T1000 (cell line): ENCODE measurements at regions not wholly inside any gene's neighbourhood (a gene's known extent, or its start where the extent isn't known, plus 50 kb on each side); places are given as distances from the start of the nearest gene placed in this dataset.
"Not testable (repeated sequence)": the region's sequence is repeated elsewhere in the genome, so short reads cannot be mapped to it uniquely, and the experiment has no call there.

ENCODE experiments used
- DNase-seq: peaks from one replicate; lab custom pipeline; 2025; ENCODE audit warnings: mixed read lengths; lab: John Stamatoyannopoulos, UW

DNA sequence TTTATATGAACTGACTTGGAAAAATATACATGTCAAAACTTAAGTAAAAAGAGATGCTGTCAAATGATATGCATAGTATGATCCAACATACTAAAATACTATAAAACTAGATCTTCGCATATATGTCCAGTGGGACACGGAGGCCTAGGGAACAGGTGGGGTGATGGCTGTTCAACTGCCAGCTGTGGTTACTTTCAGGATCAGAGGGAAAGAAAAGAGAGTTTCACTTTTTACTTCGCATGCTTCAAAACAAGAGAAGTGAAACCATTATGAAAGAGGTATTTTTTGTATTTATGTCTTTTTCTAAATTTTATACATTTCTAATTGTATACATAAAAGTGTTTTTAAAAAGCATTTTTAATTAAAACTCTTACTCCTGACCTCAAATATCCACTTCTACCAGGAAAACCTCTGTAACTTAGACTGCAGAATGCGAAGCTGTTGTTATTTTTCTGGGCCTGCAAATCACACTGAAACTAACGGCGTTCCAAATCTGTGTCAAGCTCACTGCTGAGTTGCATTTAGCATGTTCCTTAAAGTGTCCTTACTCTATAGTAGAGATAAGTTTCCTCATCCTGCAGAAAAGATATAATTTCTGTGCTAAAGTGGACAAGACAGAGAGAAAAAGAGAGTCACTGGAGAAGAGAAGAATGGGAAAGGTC is 97.8 kb upstream of the SLC35G4 start:
- DNase-seq, result no peak

DNA sequence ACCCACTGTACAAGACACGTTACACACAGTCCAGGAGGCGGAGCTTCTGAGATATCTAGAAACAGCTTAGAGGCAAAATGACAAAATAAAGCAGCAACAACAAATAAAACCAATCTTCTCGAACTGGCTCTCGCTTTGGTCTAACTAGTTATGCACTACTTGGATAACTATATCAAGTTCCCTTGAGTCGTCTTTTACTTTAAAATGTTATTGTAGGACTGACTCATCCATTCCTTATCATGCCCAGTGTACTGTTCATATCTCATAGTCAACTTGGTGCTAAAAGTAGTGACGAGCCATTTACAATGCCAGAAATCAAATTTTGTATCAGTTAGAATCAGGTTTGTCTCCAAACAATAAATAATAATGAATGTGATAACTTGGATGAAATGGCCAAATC is 102.5 kb upstream of the SLC35G4 start:
- DNase-seq, result no peak

DNA sequence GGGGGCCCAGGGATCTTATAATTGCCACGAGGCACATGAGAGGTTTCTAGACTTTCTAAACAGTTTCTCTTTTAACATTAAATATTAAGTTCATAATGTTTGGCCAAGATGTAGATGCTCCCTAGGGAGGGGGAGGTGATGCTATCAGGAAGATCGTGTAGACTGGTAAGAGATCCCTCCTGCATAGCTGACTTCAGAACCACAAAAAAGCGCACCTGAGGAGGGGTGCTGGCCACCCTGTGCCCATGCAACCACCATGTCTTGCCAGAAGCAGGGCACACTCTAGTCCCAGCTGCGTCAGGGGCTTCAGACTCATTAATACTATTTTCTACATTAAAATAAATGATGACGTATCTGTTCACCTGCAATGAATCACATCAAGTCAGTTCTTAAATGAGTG is 103.4 kb upstream of the SLC35G4 start:
- DNase-seq, result no peak

DNA sequence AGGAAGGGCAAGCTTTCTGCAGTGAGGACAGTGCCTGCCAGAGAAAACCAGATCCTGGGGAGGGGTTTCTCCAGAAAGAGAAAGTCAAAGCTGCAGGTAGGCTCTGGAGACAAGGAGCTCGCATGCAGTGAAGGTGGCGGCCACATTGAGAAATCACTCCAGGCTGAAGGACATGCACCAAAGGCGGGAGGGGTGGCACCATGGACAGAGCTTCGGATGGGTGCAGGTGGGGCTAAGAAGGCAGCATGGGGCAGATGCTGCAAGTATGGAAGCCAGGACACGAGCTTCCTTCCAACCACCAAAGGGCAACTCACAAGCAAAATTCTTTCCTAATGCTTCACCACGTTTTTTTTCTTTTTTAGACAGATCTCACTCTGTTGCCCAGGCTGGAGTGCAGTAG is 104.4 kb upstream of the SLC35G4 start:
- DNase-seq, result no peak

DNA sequence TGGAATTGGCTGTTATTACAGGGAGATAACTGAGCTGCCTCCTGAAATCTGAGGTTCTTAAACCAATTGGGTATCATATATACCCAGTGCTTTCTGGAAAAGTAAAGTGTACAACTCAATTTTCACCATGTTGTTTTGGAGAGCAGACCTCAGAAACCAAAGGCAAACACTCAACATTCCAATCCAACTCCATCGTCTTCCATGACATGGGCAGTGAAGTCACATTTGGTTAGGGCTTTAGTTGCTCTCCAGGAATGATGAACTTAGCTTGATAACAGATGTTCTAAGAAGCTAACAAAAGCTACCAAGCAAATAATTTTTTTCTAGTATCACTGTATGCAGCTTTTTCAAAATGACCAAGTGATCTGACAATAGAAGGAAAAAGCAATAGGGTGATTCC is 107.0 kb upstream of the SLC35G4 start:
- DNase-seq, result no peak

DNA sequence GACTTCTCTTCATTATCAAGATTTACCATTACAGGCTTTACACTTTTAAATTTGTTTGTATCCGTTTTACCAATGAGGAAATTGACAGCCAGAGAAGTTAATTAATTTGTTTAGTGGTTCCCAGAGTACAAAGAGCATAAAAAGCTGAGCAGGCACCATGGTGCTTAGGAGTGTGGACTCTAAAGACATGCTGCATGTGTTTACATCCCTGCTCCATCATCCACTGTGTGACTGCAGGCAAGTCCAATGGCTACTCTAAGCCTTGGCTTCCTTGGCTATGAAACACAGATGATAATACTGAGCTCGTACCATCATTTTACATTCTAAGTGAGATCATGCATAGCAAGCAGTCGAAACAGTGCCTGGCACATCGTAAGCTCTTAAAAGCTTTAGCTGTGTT is 108.0 kb upstream of the SLC35G4 start:
- no peak for DNase-seq

DNA sequence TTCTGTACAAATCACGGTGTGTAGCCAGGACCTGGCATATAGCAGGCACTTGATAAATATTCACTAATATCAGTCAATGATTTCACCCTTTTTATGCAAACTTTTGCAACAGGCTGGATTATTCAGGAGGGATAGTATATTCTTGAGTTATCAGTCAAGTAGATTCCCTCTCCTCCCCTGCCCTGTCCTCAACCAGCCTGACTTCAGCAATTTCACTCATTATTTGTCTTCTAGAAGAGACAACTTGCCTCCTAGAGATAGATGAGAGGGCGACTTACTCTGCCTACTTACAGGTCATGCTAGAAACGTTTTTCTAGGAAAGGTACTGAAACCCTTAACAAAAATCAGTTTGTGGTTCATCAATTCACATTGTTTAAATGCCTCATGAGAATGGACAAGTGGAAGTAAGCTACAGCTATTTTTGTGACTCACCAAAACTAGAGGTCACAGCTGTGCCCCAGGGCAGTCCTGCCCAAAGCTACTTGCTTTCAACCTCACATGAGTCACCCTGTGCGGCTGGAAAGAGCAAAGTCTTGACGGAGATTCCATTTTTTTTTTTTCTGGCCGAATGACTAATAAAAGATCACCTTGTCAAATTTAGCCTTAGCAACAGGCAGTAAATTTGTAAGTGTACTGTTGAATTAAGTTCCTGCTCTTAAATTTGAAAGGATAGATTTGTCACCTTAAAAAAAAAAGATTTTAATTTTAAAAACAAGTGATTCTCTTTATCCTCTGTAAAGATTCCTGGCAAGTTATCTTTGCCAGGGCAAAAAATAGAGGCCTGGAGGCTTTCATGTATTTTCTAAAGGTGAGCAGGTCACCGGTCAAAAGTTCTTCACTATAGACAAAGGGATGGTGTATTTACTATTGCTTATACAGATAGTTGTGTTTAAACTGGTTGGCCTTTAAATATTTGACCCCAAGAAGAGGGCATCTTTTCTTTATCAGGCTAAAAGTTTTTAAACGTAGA is 109.0 kb upstream of the SLC35G4 start:
- DNase-seq, result peak; percentile 85

DNA sequence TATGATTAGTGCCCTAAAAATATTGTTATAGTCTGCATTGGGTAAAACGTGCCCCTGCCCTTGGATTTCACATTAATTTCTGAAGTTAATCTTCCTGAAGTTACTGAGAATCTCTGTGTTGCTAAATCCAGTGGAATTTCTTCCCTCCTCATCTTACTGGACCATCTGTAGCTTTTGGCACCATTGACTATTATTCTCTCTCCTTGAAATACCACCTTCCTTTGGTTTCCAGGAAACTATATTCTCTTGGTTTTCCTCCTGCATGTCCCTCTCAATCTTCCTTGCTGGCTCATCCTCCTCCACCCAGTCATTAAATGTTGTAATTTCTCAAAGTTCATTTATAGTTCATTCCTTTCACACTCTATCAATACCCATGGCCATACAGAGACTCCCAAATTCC is 110.6 kb upstream of the SLC35G4 start:
- no peak for DNase-seq

DNA sequence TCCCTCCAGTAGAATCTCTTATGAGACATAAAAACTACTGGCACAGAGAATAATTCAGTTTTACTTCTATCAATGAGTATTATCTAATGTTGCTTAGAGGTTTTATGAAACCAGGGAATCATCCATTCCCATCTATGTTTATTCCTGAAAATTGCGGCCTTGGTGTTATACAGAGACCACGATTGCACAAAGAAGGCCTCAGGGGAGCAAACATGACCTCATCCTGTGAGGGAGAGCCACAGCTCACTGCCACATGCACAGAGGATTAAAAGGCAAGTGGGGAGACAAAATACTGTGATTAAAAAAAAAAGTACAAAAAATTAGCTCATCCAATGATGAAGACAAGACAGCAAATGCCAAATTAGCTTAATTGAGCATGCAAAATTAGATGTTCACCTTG is 111.8 kb upstream of the SLC35G4 start:
- DNase-seq, result peak; percentile 7

DNA sequence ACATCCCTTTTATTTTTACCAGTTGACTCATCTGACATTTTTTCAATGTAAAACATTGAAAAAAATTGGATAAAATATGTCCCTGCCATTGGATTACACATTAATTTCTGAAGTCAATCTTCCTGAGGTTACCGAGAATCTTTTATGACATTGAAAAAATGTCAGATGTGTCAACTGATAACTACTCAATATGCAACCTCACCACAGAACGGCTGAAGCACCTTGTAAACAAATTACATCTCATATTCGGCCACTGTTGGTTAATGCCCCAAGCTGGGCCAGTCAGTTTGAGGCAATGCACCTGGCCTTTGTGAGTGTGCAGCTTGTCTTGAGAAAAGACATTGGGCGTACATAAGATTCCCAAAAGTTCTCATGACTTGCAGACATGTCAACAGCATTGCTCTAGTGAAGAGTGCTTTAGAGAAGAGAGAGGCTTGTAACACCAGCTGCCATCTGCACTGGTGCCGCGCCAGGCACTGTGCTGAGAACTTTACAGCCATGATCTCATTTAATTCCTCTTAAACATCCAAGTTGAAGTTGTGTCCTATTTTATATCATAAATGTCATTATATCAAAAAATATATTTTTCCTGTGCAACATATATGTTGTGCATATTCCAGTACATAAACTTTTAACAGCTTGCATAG is 112.7 kb upstream of the SLC35G4 start:
- DNase-seq, result no peak

DNA sequence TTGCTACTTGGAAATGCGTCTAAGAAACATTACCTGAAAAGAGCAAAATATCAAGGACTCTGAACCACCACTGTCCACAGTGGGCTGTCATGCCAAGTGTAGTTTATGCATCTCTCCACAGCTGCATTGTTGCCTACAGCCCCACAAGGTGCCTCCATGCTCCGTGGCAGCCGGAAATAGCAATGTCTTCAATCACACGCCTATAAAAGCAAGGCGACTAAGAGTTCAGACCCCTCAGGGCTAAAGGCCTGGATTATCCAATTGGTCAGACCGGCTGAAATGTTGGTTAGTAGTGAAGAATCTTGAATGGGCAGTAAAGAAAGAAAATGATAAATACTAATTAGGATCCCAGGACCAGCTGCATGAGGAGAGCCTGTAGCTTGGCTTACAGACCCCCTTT is 114.0 kb upstream of the SLC35G4 start:
- DNase-seq, result no peak

DNA sequence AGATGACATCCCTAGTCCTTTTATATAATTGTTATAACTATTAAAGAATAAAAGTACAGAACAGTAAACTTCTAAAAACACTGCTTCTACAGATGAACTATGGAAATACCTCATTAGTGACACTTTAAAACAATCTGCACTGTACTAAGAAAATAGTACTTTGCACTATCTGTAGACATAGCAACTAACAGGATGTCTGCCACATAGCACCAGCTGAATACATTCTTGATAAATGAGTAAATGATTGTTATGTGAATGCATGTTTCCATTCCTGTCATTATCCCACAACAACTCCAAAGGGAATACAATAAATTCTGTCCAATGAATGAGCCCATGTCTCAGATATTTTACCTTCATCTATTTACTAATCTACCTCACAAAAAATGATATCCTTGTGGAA is 115.3 kb upstream of the SLC35G4 start:
- DNase-seq, result no peak

DNA sequence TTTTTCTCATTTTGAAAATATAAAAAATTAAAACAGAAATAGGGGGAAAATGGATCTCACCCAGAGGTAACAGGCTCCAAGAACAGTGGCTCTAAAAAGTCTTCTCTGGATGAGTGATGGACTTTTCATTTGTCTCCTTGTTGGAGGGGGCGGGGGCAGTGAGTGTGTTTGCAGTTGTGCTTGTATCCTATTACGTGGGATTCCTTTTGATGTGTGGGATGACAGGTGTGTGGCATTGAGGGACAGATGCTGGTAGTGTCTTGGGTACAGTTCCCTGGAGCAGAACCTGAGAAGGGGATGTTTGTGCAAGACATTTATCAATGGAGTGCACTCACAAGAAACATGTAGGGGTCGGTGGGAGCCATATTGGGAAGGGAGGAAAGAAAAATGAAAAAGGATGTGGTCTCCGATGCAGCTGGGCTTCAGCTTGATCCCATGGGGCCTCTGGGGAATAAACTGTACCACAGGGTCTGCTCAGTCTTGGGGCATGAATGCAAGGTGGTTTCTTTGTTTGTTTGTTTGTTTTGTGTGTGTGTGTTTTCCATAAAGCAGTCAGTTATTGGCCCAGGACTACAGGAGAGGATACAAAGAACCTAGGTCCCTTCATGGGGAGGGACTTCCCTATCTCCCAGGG is 120.0 kb upstream of the SLC35G4 start:
- no peak for DNase-seq

DNA sequence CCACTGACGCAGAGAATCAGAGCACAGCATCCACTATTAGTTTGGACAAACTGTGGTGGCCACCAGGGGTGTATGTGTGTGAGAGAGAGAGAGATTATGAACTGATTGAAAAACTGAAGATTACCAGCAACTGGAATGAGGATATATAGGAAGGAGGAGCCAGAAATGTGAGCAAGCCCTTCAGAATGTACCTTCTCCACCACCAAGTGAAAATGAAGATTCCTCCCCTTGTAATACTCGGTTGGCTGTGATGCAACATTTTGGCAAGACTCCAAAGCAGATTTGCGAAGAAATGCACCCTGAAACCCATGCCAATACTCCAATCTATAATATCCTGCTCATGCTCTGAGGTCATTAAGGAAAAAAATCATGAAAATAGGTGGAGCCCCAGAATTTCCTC is 121.2 kb upstream of the SLC35G4 start:
- DNase-seq, result no peak

DNA sequence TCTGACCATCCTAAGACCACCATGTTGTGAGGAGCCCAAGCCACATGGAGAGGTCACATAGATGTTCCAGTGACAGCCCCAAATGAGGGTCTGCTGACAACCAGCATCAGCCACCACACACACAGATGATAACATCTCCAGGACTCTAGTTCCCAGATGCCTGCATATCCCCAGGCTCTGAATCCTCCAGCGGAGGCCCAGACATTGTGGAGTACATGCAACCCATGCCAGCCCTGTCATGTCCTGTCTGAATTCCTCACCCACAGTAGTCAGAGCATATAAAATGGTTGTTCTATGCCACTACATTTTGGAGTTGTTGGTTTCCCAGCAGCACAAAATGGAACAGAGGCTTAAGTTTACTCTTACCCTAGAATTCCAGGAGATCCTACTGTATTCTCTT is 122.0 kb upstream of the SLC35G4 start:
- no peak for DNase-seq

DNA sequence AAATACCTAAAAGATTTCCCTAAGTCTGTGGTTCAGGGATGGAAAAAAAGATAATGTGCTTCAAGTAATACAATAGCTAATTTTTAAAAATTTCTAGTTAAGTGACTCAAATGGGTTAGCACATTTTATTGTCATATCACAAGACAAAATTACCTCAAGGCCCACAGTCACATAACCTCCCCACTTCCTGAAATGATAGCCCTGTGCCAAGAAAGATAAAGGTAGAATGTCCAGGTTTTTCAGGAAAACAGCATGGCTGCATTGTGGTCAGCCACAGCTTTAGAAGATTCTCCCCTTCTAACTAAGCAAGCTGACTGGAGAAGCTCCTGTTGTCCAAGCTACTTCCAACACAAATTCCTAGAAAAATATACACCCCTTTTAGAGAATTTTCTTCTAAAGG is 127.1 kb upstream of the SLC35G4 start:
- no peak for DNase-seq

DNA sequence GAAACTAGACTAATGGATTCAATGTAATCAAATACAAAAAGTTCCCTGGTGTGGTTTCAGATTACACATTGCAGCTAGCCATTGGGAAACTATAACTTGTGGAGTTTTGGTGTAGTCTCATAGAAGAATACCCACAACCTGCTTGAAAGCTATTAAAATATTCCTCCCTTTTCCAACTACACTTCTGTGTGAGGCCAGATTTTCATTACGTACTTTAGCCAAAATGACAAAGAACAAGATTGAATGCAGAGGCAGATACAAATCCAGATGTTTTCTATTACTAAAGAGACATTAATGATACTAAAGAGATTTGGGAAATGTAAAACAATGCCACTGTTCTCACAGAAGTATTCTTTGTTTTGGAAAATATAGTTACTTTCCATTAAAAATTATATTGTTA is 128.7 kb upstream of the SLC35G4 start:
- no peak for DNase-seq

DNA sequence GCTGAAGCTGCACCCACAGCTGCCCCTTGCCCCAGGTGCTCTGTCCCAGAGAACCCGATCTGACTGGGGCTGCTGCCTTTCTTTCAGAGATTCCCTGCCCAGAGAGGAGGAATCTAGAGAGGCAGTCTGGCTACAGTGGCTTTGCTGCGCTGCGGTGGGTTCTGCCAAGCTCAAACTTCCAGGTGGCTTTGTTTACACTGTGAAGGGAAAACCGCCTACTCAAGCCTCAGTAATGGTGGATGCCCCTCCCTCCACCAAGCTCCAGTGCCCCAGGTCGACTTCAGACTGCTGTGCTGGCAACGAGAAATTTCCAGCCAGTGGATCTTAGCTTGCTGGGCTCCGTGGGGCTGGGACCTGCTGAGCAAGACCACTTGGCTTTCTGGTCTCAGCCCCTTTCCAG is 130.4 kb upstream of the SLC35G4 start:
- not testable (repeated sequence) for DNase-seq

DNA sequence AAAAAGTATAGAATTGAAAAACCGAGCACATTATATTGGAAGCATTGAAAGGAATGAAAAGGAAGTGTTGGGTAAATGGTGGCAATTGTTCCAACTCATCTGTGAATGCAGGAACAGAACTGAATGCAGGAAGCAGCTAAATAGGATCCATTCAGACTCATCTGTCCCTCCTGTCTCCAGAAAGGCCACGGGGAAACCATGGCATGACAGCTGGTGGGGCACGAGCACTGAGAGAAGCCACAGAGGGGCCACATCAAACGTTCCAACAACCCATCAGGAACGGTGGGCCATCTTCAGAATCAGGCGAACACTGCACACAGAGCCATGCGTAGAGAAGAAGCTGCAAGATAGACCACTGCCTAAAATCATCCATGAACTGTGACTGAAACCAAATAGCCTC is 138.5 kb upstream of the SLC35G4 start:
- no peak for DNase-seq

DNA sequence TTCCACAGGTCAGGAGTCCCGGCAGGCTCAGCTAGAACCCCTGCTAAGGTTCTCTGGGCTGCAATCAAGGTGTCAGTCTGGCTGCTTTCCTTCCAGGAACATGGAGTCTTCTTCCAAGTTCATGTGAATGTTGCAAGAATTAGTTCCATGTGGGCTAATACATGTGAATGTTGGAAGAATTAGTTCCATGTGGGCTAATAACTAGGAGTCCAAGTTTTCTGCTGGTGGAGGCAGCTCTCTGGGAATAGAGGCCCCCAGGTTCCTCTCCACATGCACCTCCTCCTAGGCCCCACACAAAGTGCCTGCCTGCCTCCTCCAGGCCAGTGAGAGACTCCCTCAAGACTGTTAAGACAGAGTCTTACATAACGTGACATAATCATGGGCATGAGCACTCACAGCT is 140.8 kb upstream of the SLC35G4 start:
- DNase-seq, result no peak

DNA sequence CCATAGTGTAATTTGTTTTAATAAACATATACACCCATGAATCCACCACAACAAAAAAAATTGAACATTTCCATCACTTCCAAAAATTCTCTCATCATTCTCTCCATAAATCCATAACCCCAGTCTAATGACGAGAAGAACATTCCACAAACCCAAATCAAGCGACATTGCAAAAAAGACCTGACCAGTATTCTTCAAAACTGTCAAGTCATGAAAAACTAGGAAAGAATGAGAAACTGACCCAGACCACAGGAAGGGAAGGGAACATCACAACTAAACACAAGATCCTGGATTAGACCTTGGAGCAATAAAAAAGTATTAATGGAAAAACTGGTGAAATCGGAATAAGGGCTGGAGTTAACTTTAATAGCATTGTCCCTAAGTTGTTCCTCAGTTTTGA is 141.3 kb upstream of the SLC35G4 start:
- DNase-seq, result no peak

DNA sequence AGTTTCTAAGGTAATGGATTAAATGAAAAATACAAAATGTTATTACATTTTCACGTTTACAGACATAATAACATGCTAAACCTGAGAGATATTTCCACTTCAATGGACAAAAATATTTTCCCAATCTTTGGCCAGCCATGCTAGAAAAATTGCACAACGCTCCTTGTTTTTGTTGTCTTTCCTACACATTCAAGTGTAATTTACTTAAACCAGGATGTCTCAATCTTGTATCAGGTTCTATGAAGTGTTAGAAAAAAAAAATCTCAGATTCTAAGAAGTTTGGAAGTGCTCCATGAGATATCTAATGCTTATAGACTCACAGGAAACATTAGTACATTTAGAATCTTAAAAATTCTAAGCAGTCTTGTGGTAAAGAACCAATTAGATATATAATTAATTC is 141.8 kb upstream of the SLC35G4 start:
- DNase-seq, result no peak

DNA sequence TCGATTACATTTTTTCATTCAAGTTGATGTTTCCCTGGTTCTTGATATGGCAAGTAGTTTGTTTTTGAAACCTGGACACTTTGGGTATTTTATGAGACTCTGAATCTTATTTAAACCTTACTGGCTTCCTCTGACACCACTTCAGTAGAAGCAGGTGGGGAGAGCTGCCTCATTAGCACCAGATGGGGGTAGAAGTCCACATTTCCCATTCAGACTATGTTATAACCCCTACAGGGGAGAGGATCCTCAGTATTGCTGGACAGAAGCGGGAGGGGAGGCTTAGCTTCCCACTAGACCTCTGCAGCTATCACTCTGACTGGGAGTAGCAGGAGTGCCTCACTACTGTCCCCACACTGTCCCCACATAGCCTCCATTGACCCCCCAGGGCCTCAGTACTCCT is 145.3 kb upstream of the SLC35G4 start:
- DNase-seq, result no peak
